ENCODE measurements at regions not wholly inside any gene's neighbourhood (a gene's known extent, or its start where the extent isn't known, plus 50 kb on each side); places are given as distances from the start of the nearest gene placed in this dataset.

DNA sequence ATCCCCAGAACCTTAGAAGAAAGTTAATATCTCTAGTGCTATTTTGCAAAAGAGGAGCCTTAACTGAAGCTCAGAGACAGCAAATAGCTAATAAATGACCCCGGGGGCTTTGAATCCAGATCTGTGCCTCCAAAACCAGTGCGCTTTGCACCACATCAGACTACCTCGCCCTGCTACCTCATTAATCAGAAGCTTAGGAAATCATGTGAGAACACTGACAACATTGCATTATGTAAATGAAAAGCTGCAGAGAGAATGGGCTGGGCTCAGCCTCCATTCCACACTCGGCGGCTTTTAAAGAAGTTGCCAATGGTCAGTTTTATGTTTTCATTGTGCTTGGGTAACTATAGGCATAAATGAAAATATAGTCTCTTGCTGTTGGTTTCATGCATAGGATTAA lies 54.0 kb upstream of the STMND1 start:
- TF ChIP-seq, protein P1, sequence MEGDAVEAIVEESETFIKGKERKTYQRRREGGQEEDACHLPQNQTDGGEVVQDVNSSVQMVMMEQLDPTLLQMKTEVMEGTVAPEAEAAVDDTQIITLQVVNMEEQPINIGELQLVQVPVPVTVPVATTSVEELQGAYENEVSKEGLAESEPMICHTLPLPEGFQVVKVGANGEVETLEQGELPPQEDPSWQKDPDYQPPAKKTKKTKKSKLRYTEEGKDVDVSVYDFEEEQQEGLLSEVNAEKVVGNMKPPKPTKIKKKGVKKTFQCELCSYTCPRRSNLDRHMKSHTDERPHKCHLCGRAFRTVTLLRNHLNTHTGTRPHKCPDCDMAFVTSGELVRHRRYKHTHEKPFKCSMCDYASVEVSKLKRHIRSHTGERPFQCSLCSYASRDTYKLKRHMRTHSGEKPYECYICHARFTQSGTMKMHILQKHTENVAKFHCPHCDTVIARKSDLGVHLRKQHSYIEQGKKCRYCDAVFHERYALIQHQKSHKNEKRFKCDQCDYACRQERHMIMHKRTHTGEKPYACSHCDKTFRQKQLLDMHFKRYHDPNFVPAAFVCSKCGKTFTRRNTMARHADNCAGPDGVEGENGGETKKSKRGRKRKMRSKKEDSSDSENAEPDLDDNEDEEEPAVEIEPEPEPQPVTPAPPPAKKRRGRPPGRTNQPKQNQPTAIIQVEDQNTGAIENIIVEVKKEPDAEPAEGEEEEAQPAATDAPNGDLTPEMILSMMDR (IDR thresholded peaks at IDR 0.05): no peak

DNA sequence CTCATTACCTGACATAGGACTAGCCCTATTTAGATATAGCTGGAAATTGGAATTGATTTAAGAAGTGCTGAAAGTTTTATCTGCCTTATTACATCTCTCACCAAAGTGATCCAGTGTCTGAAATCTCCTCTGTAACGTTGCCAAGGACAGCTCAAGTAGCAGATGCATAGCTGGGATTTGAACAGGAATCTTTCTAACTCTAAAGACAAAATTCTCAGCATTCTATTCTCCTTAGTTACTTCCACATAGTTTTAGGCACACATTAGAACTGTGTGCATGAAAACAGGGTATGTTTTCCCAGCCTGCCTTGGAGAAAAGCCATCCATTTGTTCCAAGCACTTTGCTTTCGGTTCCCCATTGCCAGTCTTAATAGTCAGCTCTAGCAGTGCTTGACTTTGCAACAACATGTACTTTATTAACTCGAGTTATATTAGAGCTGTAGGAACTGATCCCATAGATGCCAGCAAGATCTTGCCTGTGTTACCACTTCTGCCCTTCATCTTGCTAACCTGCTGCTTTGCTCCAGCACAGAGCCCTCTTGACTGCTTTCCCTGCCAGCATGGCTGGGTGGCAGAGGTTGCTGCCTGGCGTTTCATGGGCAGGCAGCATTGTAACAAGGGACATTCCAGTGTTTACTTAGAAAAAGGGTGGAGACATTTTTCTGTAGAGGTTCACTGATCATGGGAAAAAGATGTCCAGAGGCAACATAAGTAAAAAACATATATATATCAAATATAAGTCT lies 56.1 kb upstream of the STMND1 start:
- Mint-ChIP-seq H3K4me1 (ENCODE audit: low read depth) (peaks cover 26% of the 10 kb centered on the region), H3K9me3 (ENCODE audit: low read depth) (peaks cover 5% of the 10 kb centered on the region), H3K27me3 (ENCODE audit: low read depth) (no peaks in the 10 kb centered on the region), H3K36me3 (ENCODE audit: low read depth) (no peaks in the 10 kb centered on the region), H3K27ac (ENCODE audit: unreplicated experiment) (peak overlapping the region; percentile 86), H3K4me3 (ENCODE audit: unreplicated experiment) (peak overlapping the region; percentile 31)
- no peak for DNase-seq (ENCODE audit: low spot score)
- TF ChIP-seq, protein P1 (IDR thresholded peaks at IDR 0.05): no peak

More for the DNA sequence above, 54.0 kb upstream of the STMND1 start:
- Mint-ChIP-seq H3K9me3 (ENCODE audit: low read depth) (peaks cover 5% of the 10 kb centered on the region), H3K4me3 (ENCODE audit: unreplicated experiment) (no peak overlapping the region), H3K27ac (ENCODE audit: unreplicated experiment) (no peak overlapping the region), H3K4me1 (ENCODE audit: low read depth) (peaks cover 18% of the 10 kb centered on the region), H3K27me3 (ENCODE audit: low read depth) (no peaks in the 10 kb centered on the region), H3K36me3 (ENCODE audit: low read depth) (no peaks in the 10 kb centered on the region)
- no peak for DNase-seq (ENCODE audit: low spot score)

DNA sequence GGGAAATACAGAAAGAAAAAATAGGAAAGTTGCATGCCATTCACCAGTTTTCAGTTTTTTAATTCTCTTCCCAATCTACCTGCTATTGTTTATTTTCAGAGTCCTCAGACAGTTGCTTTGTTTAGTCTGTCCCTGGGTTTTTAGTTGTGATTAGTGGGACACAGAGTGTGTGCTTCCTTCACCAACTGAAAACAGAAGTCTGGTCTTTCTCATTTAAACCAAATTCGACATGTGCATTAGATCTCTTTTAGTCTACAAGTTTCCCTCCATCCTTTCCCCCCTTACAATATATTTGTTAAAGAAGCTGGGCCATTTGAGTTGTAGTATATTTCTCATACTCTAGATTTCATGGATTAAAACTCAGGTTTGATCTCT lies 58.7 kb upstream of the STMND1 start:
- no peak for DNase-seq (ENCODE audit: low spot score)
- Mint-ChIP-seq H3K27me3 (ENCODE audit: low read depth) (no peaks in the 10 kb centered on the region), H3K4me3 (ENCODE audit: unreplicated experiment) (no peak overlapping the region), H3K4me1 (ENCODE audit: low read depth) (peaks cover 26% of the 10 kb centered on the region), H3K9me3 (ENCODE audit: low read depth) (peaks cover 8% of the 10 kb centered on the region), H3K27ac (ENCODE audit: unreplicated experiment) (peak overlapping the region; percentile 89), H3K36me3 (ENCODE audit: low read depth) (peaks cover 2% of the 10 kb centered on the region)
- TF ChIP-seq, protein P1 (IDR thresholded peaks at IDR 0.05): peak; percentile 9

DNA sequence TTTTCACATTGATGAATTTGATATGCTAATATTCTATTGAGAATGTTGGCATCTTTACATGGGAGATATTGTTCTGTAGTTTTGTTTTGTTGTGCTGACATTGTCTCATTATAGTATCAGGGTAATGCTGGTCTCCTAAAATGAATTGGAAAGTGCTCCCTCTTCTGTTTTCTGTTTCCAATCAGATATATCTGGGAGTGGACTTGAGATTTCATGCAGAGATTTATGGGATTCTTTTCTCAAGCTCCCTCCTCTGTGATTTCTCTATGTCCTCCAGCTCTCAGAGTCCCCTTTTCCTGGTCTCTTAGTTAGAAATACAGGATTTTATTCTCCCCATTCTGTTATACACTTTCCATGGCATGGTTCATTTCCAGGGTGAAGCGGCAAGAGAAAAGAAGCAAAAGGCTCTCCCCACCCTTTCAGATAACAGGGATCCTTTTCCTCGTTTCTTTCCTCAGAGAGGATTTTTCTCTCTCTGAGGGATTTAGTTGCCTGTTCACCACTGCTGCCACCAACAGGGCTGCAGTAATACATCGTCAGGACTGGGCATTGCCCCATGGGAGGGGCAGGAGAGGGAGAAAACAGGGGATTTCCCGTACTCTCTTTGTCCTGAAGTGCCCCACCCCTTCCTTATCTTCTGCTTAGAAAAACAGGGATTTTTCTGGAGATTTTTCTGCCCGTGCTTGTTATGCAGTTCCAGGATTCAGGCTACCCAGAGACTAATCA lies 59.3 kb upstream of the STMND1 start:
- Mint-ChIP-seq H3K9me3 (ENCODE audit: low read depth) (peaks cover 11% of the 10 kb centered on the region), H3K27ac (ENCODE audit: unreplicated experiment) (peak overlapping the region; percentile 89), H3K4me3 (ENCODE audit: unreplicated experiment) (peak overlapping the region; percentile 54), H3K27me3 (ENCODE audit: low read depth) (no peaks in the 10 kb centered on the region), H3K4me1 (ENCODE audit: low read depth) (peaks cover 26% of the 10 kb centered on the region), H3K36me3 (ENCODE audit: low read depth) (peaks cover 2% of the 10 kb centered on the region)
- TF ChIP-seq, protein P1 (IDR thresholded peaks at IDR 0.05): peak; percentile 79
- no peak for DNase-seq (ENCODE audit: low spot score)

DNA sequence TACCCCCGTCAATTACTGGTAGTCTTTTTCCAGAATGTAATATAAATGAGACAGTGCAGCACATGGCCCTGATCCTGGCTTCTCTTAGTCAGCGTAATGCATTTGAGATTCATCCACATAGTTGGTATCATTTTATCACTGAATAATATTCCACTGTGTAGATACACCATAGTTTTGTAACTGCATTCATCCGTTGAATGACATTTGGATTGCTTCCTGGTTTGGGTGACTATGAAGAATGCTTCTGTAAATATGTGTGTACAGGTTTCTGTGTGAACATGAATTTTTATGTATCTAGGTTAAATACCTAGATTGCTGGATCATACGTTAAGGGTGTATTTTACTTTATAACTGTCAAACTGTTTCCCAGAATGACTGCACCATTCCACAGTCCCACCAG lies 62.6 kb upstream of the STMND1 start:
- TF ChIP-seq, protein P1 (IDR thresholded peaks at IDR 0.05): no peak
- H3K36me3 Mint-ChIP-seq (ENCODE audit: low read depth): peaks cover 2% of the 10 kb centered on the region
- H3K9me3 Mint-ChIP-seq (ENCODE audit: low read depth): peaks cover 8% of the 10 kb centered on the region
- DNase-seq (ENCODE audit: low spot score): no peak
- no peak overlapping the region for H3K4me3 Mint-ChIP-seq (ENCODE audit: unreplicated experiment)
- H3K4me1 Mint-ChIP-seq (ENCODE audit: low read depth): peaks cover 29% of the 10 kb centered on the region
- no peaks in the 10 kb centered on the region for H3K27me3 Mint-ChIP-seq (ENCODE audit: low read depth)
- no peak overlapping the region for H3K27ac Mint-ChIP-seq (ENCODE audit: unreplicated experiment)

Data from chondrocyte (in vitro differentiated cells).